ENCODE measurements at regions not wholly inside any gene's neighbourhood (a gene's known extent, or its start where the extent isn't known, plus 50 kb on each side); places are given as distances from the start of the nearest gene placed in this dataset.
A peak's percentile ranks its signal among the peaks of the same experiment; 100 is the strongest.

DNA sequence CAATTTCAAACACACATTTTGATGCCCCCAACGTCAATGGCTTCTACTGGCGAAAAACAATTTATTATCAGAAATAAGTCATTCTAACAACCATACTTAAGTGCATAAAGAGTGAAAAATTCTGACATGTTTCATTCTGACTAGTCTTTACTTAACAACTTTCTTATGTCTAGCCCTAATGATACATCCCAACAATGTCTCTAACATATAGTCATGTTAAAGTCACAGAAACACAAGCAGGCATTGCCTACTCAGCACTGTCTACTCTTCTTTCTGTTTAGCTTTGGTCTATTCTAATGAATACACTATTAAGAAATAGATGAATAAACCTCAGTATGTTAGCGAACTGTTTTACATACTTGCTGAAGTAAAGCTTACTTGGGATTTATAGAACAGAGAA is 105.8 kb upstream of the DUSP10 start:
- no peaks in the 10 kb centered on the region for H3K4me1 ChIP-seq
- no peak overlapping the region for H3K27ac ChIP-seq
- DNase-seq: no peak
- no peaks in the 10 kb centered on the region for H3K36me3 ChIP-seq
- no peak overlapping the region for H3K4me3 ChIP-seq
- TF ChIP-seq EP300 (IDR thresholded peaks at IDR 0.05) (no peak), POLR2AphosphoS5 (IDR thresholded peaks at IDR 0.05) (no peak), POLR2A (IDR thresholded peaks at IDR 0.05) (no peak)
- TF ChIP-seq, protein P1, sequence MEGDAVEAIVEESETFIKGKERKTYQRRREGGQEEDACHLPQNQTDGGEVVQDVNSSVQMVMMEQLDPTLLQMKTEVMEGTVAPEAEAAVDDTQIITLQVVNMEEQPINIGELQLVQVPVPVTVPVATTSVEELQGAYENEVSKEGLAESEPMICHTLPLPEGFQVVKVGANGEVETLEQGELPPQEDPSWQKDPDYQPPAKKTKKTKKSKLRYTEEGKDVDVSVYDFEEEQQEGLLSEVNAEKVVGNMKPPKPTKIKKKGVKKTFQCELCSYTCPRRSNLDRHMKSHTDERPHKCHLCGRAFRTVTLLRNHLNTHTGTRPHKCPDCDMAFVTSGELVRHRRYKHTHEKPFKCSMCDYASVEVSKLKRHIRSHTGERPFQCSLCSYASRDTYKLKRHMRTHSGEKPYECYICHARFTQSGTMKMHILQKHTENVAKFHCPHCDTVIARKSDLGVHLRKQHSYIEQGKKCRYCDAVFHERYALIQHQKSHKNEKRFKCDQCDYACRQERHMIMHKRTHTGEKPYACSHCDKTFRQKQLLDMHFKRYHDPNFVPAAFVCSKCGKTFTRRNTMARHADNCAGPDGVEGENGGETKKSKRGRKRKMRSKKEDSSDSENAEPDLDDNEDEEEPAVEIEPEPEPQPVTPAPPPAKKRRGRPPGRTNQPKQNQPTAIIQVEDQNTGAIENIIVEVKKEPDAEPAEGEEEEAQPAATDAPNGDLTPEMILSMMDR (IDR thresholded peaks at IDR 0.05): no peak
- H3K9me3 ChIP-seq: no peaks in the 10 kb centered on the region
- 97% methylated on average over 3 of the region's 3 CpGs for WGBS, 2 donors
- H3K27me3 ChIP-seq: no peaks in the 10 kb centered on the region
- no peak for ATAC-seq (ENCODE audit: low FRiP score in 2 of 2)

DNA sequence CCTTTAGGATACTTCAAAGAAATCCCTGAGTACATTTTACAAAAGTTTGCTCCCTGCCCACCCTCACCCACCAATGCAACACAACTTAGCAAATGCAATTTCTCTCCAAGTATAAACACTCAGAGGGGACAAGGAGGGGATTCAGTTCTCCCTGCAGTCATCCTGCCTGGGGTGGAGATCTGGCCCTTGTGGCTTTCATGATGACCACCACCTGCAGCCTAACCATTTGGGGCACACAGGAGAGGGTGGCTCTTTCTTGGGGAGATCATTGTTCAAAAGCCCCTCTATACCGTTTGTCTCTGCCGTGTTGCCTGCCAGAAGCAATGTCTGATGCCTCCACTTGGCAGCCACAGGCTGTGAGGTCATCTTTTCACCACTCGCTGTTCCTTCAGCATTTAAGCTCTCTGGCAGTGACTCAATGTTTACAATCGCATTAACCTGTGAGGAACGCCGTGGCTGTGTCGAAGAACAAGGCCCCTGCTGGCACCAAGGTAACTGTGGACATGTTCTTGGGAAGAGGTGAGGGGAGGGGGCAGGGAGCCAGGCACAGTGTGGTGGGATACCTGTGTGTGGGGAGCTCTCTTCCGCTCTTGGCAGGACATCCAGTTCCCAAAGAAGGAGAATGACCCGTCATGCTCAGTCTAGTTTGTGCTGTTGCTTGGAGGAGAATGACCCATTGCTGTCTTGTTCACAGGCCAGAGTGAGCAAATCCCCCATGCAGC is 103.9 kb upstream of the DUSP10 start:
- Histone ChIP-seq H3K27me3 (no peaks in the 10 kb centered on the region), H3K9me3 (no peaks in the 10 kb centered on the region), H3K4me1 (peaks cover 0 to 1% (median 0%) of the 10 kb centered on the region in 4 donors), H3K36me3 (no peaks in the 10 kb centered on the region), H3K4me3 (no peak overlapping the region), H3K27ac (no peak overlapping the region)
- 43 to 59% methylated on average over 8 to 9 of the region's 9 CpGs for WGBS, 2 donors
- DNase-seq: peak in 1 of 2 donors; percentile 34
- no peak for TF ChIP-seq EP300 (IDR thresholded peaks at IDR 0.05)
- TF ChIP-seq POLR2AphosphoS5 (IDR thresholded peaks at IDR 0.05): no peak
- TF ChIP-seq, protein P1 (IDR thresholded peaks at IDR 0.05): no peak
- TF ChIP-seq POLR2A (IDR thresholded peaks at IDR 0.05): no peak
- ATAC-seq (ENCODE audit: low FRiP score in 2 of 2): no peak

- Histone ChIP-seq H3K27ac (no peak overlapping the region), H3K27me3 (no peaks in the 10 kb centered on the region), H3K4me3 (no peak overlapping the region), H3K4me1 (peaks cover 0 to 4% (median 0%) of the 10 kb centered on the region in 4 donors), H3K36me3 (no peaks in the 10 kb centered on the region), H3K9me3 (no peaks in the 10 kb centered on the region)
- TF ChIP-seq, protein P1 (IDR thresholded peaks at IDR 0.05): no peak
- TF ChIP-seq POLR2A (IDR thresholded peaks at IDR 0.05) (no peak), EP300 (IDR thresholded peaks at IDR 0.05) (no peak), POLR2AphosphoS5 (IDR thresholded peaks at IDR 0.05) (no peak)
- no peak for DNase-seq
- no peak for ATAC-seq (ENCODE audit: low FRiP score in 2 of 2)
Measured at GRCh38 chr1:221841983-221842335, 100.1 kb upstream of the DUSP10 start.

- ATAC-seq (ENCODE audit: low FRiP score in 2 of 2): peak in 1 of 2 donors; percentile 44
- peak overlapping the region in 1 of 4 donors; percentile 6 for H3K27ac ChIP-seq
Measured at GRCh38 chr1:221841251-221841982, 99.5 kb upstream of the DUSP10 start.

More at GRCh38 chr1:221841251-221841982, 99.5 kb upstream of the DUSP10 start:
- H3K4me1 ChIP-seq: peaks cover 0 to 4% (median 0%) of the 10 kb centered on the region in 4 donors
- TF ChIP-seq EP300 (IDR thresholded peaks at IDR 0.05) (no peak), POLR2A (IDR thresholded peaks at IDR 0.05) (no peak), POLR2AphosphoS5 (IDR thresholded peaks at IDR 0.05) (no peak)
- TF ChIP-seq, protein P1 (IDR thresholded peaks at IDR 0.05): no peak
- no peaks in the 10 kb centered on the region for H3K9me3 ChIP-seq
- 43 to 46% methylated on average over 4 of the region's 4 CpGs for WGBS, 2 donors
- no peaks in the 10 kb centered on the region for H3K27me3 ChIP-seq
- H3K4me3 ChIP-seq: no peak overlapping the region
- H3K36me3 ChIP-seq: no peaks in the 10 kb centered on the region
- no peak for DNase-seq
